Endothelial cell of umbilical vein (primary cell): ENCODE measurements at regions not wholly inside any gene's neighbourhood (a gene's known extent, or its start where the extent isn't known, plus 50 kb on each side); places are given as distances from the start of the nearest gene placed in this dataset.

Experiments used
- CTCF ChIP-seq, 2 donors: IDR thresholded peaks; 1 replicate in 1 of 2; 2 replicates in 1 of 2; pipeline ENCODE4 v1.5.1; 2011; ENCODE audit warnings: low read length in 2 of 2, mild to moderate bottlenecking in 2 of 2, moderate library complexity in 2 of 2, control low read depth in 1 of 2, inconsistent platforms in 1 of 2, low read depth in 1 of 2; ENCODE audit not compliant: insufficient read depth in 1 of 2; ENCODE audit errors: extremely low read depth in 1 of 2
- EZH2 ChIP-seq: IDR thresholded peaks from 2 replicates; pipeline ENCODE4 v1.6.1; 2012; ENCODE audit warnings: borderline replicate concordance, low read depth, mild to moderate bottlenecking, moderate library complexity, low read length, inconsistent platforms; ENCODE audit not compliant: severe bottlenecking
- FOS ChIP-seq: IDR thresholded peaks from 2 replicates; pipeline ENCODE4 v1.6.1; 2011; ENCODE audit warnings: mild to moderate bottlenecking, low read length, moderate library complexity, borderline replicate concordance; ENCODE audit not compliant: insufficient read depth
- GATA2 ChIP-seq: IDR thresholded peaks from 2 replicates; pipeline ENCODE4 v1.7.0; 2011; ENCODE audit warnings: low read depth, mild to moderate bottlenecking, moderate library complexity, mixed read lengths, low read length; ENCODE audit not compliant: insufficient read length, insufficient read depth
- MAX ChIP-seq: IDR thresholded peaks from 2 replicates; pipeline ENCODE4 v1.6.1; 2011; ENCODE audit not compliant: insufficient read depth, insufficient read length
- MYC ChIP-seq: IDR thresholded peaks from one replicate; pipeline ENCODE4 v1.6.1; 2011; ENCODE audit warnings: mild to moderate bottlenecking, low read depth, low read length
- POLR2A ChIP-seq: IDR thresholded peaks from 2 replicates; pipeline ENCODE4 v1.6.1; 2012; ENCODE audit warnings: low read depth, mild to moderate bottlenecking, control low read depth, low read length
- POLR2AphosphoS5 ChIP-seq: IDR thresholded peaks from 2 replicates; pipeline ENCODE4 v1.6.1; 2012; ENCODE audit warnings: low read depth, mild to moderate bottlenecking, control low read depth, low read length, moderate library complexity; ENCODE audit not compliant: insufficient read depth

- no peak for TF ChIP-seq CTCF (IDR thresholded peaks at IDR 0.05; ENCODE audit: extremely low read depth in 1 of 2, insufficient read depth in 1 of 2, low read depth in 1 of 2, low read length in 2 of 2)
- no peak for TF ChIP-seq POLR2A
- no peak for TF ChIP-seq MAX
- TF ChIP-seq MYC: no peak
- no peak for TF ChIP-seq EZH2
- no peak for TF ChIP-seq POLR2AphosphoS5
- no peak for TF ChIP-seq GATA2
- TF ChIP-seq FOS: no peak
Observed at GRCh38 chr22:48423481-48423911, 1404.2 kb downstream of the BRD1 start.
